ENCODE measurements at regions not wholly inside any gene's neighbourhood (a gene's known extent, or its start where the extent isn't known, plus 50 kb on each side); places are given as distances from the start of the nearest gene placed in this dataset.

GRCh38 chr6:146962329-146962728, 241.9 kb upstream of the STXBP5 start:
- Histone ChIP-seq H3K4me3 (ENCODE audit: low read length) (no peak overlapping the region), H3K27me3 (replicated peaks; ENCODE audit: insufficient read depth, low read length) (no peaks in the 10 kb centered on the region), H3K27ac (ENCODE audit: low read length) (no peak overlapping the region), H3K9me3 (replicated peaks; ENCODE audit: insufficient read depth, low read length) (no peaks in the 10 kb centered on the region), H4K20me1 (ENCODE audit: insufficient read depth, low read length) (no peaks in the 10 kb centered on the region), H3K4me2 (ENCODE audit: low read depth, low read length) (no peak overlapping the region), H3K9me2 (replicated peaks; ENCODE audit: insufficient read depth, low read length) (no peaks in the 10 kb centered on the region), H3K79me2 (ENCODE audit: low read length) (no peaks in the 10 kb centered on the region), H3K4me1 (ENCODE audit: low read length) (no peaks in the 10 kb centered on the region), H2AFZ (ENCODE audit: low read length) (no peak overlapping the region), H3K36me3 (replicated peaks; ENCODE audit: insufficient read depth, low read length) (no peaks in the 10 kb centered on the region), H3F3A (ENCODE audit: insufficient read depth, low read length) (no peaks in the 10 kb centered on the region), H3K9ac (ENCODE audit: low read length) (no peak overlapping the region)
- DNase-seq, result no peak
- no peak for TF ChIP-seq EZH2 (optimal IDR thresholded peaks at IDR 0.05; ENCODE audit: low read depth, low read length)
- TF ChIP-seq CTCF (IDR thresholded peaks at IDR 0.05; ENCODE audit: low read length), result no peak
- TF ChIP-seq EZH2phosphoT487 (IDR thresholded peaks at IDR 0.05; ENCODE audit: low read length), result no peak

GRCh38 chr6:146965110-146965689, 239.0 kb upstream of the STXBP5 start:
- H3F3A ChIP-seq (ENCODE audit: insufficient read depth, low read length), result no peaks in the 10 kb centered on the region
- H2AFZ ChIP-seq (ENCODE audit: low read length), result no peak overlapping the region
- H3K27me3 ChIP-seq (replicated peaks; ENCODE audit: insufficient read depth, low read length), result no peaks in the 10 kb centered on the region
- H3K79me2 ChIP-seq (ENCODE audit: low read length), result no peaks in the 10 kb centered on the region
- H3K9ac ChIP-seq (ENCODE audit: low read length), result no peak overlapping the region
- TF ChIP-seq EZH2phosphoT487 (IDR thresholded peaks at IDR 0.05; ENCODE audit: low read length) (no peak), CTCF (IDR thresholded peaks at IDR 0.05; ENCODE audit: low read length) (no peak), EZH2 (optimal IDR thresholded peaks at IDR 0.05; ENCODE audit: low read depth, low read length) (no peak)
- H3K9me3 ChIP-seq (replicated peaks; ENCODE audit: insufficient read depth, low read length), result no peaks in the 10 kb centered on the region
- H3K36me3 ChIP-seq (replicated peaks; ENCODE audit: insufficient read depth, low read length), result no peaks in the 10 kb centered on the region
- no peak overlapping the region for H3K4me3 ChIP-seq (ENCODE audit: low read length)
- no peak overlapping the region for H3K27ac ChIP-seq (ENCODE audit: low read length)
- no peaks in the 10 kb centered on the region for H3K4me1 ChIP-seq (ENCODE audit: low read length)
- H3K4me2 ChIP-seq (ENCODE audit: low read depth, low read length), result no peak overlapping the region
- H4K20me1 ChIP-seq (ENCODE audit: insufficient read depth, low read length), result no peaks in the 10 kb centered on the region
- no peak for DNase-seq
- H3K9me2 ChIP-seq (replicated peaks; ENCODE audit: insufficient read depth, low read length), result no peaks in the 10 kb centered on the region

- no peak for DNase-seq
- Histone ChIP-seq H4K20me1 (ENCODE audit: insufficient read depth, low read length) (no peaks in the 10 kb centered on the region), H3K27ac (ENCODE audit: low read length) (no peak overlapping the region), H3K4me2 (ENCODE audit: low read depth, low read length) (no peak overlapping the region), H3F3A (ENCODE audit: insufficient read depth, low read length) (no peaks in the 10 kb centered on the region), H2AFZ (ENCODE audit: low read length) (no peak overlapping the region), H3K36me3 (replicated peaks; ENCODE audit: insufficient read depth, low read length) (no peaks in the 10 kb centered on the region), H3K4me3 (ENCODE audit: low read length) (no peak overlapping the region), H3K27me3 (replicated peaks; ENCODE audit: insufficient read depth, low read length) (no peaks in the 10 kb centered on the region), H3K9ac (ENCODE audit: low read length) (no peak overlapping the region), H3K4me1 (ENCODE audit: low read length) (no peaks in the 10 kb centered on the region), H3K9me3 (replicated peaks; ENCODE audit: insufficient read depth, low read length) (no peaks in the 10 kb centered on the region), H3K9me2 (replicated peaks; ENCODE audit: insufficient read depth, low read length) (no peaks in the 10 kb centered on the region), H3K79me2 (ENCODE audit: low read length) (no peaks in the 10 kb centered on the region)
- TF ChIP-seq EZH2phosphoT487 (IDR thresholded peaks at IDR 0.05; ENCODE audit: low read length) (no peak), EZH2 (optimal IDR thresholded peaks at IDR 0.05; ENCODE audit: low read depth, low read length) (no peak), CTCF (IDR thresholded peaks at IDR 0.05; ENCODE audit: low read length) (no peak)
These were observed 236.0 kb upstream of the STXBP5 start for GRCh38 chr6:146968041-146968760.

Data from MM.1S (cell line).